Retinal pigment epithelial cell (primary cell): ENCODE measurements at regions not wholly inside any gene's neighbourhood (a gene's known extent, or its start where the extent isn't known, plus 50 kb on each side); places are given as distances from the start of the nearest gene placed in this dataset.

Experiments
- DNase-seq: peaks from one replicate; pipeline ENCODE4 v3.0.0-alpha.2; 2010; ENCODE audit warnings: low read depth
- H3K4me3 ChIP-seq: 2 replicates; pipeline ENCODE4 v1.5.1; 2011; ENCODE audit warnings: mild to moderate bottlenecking, low read length, control low read depth, moderate library complexity
- CTCF ChIP-seq: conservative IDR thresholded peaks from 2 replicates; pipeline ENCODE4 v1.5.1; 2011; ENCODE audit warnings: low read depth, low read length, control low read depth, inconsistent platforms

- TF ChIP-seq CTCF: no peak
- no peak for DNase-seq
- H3K4me3 ChIP-seq: no peak overlapping the region
Measured at GRCh38 chr2:37471104-37471503, 126.7 kb downstream of the QPCT start.

- no peak for DNase-seq
- TF ChIP-seq CTCF: no peak
Measured at GRCh38 chr2:37471994-37472393, 127.6 kb downstream of the QPCT start.

GRCh38 chr2:37472959-37473358, 128.5 kb downstream of the QPCT start:
- TF ChIP-seq CTCF: no peak
- no peak overlapping the region for H3K4me3 ChIP-seq
- DNase-seq: no peak

More at GRCh38 chr2:37471994-37472393, 127.6 kb downstream of the QPCT start:
- no peak overlapping the region for H3K4me3 ChIP-seq

- TF ChIP-seq CTCF: no peak
- H3K4me3 ChIP-seq: no peak overlapping the region
Measured at GRCh38 chr2:37476411-37476810, 132.0 kb downstream of the QPCT start.

GRCh38 chr2:37477921-37478320, 133.5 kb downstream of the QPCT start:
- no peak for DNase-seq
- TF ChIP-seq CTCF: no peak
- no peak overlapping the region for H3K4me3 ChIP-seq

More at GRCh38 chr2:37476411-37476810, 132.0 kb downstream of the QPCT start:
- DNase-seq: no peak

GRCh38 chr2:37481244-37481643, 136.8 kb downstream of the QPCT start:
- DNase-seq: no peak
- no peak for TF ChIP-seq CTCF
- no peak overlapping the region for H3K4me3 ChIP-seq

GRCh38 chr2:37489041-37489456, 144.6 kb downstream of the QPCT start:
- no peak for DNase-seq
- no peak for TF ChIP-seq CTCF
- no peak overlapping the region for H3K4me3 ChIP-seq
